Retinal pigment epithelial cell (primary cell): ENCODE measurements at regions not wholly inside any gene's neighbourhood (a gene's known extent, or its start where the extent isn't known, plus 50 kb on each side); places are given as distances from the start of the nearest gene placed in this dataset.

Experiments
- DNase-seq: peaks from one replicate; pipeline ENCODE4 v3.0.0-alpha.2; 2010; ENCODE audit warnings: low read depth
- H3K4me3 ChIP-seq: 2 replicates; pipeline ENCODE4 v1.5.1; 2011; ENCODE audit warnings: mild to moderate bottlenecking, low read length, control low read depth, moderate library complexity
- TF ChIP-seq, protein P1 (sequence below): conservative IDR thresholded peaks from 2 replicates; pipeline ENCODE4 v1.5.1; 2011; ENCODE audit warnings: low read depth, low read length, control low read depth, inconsistent platforms

DNA sequence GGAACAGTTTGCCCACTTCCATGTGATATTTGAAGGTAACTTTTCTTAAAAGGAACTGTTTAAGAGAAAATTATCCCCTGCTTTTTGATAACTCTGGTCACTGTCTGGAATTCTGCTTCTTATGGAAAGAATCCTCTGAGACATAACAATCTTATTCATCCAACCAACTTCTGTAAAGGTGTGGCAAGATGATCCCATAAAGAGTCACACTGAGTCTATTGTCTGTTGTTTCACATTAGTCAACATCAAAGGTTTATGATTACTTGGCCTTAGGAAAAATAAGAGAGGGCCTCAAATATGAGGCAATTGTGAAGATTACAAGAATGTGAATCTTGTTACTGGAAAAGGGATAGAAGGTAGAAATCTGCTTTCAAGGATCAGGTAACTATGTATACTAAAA, 88.0 kb upstream of the MAGEB18 start:
- TF ChIP-seq, protein P1, sequence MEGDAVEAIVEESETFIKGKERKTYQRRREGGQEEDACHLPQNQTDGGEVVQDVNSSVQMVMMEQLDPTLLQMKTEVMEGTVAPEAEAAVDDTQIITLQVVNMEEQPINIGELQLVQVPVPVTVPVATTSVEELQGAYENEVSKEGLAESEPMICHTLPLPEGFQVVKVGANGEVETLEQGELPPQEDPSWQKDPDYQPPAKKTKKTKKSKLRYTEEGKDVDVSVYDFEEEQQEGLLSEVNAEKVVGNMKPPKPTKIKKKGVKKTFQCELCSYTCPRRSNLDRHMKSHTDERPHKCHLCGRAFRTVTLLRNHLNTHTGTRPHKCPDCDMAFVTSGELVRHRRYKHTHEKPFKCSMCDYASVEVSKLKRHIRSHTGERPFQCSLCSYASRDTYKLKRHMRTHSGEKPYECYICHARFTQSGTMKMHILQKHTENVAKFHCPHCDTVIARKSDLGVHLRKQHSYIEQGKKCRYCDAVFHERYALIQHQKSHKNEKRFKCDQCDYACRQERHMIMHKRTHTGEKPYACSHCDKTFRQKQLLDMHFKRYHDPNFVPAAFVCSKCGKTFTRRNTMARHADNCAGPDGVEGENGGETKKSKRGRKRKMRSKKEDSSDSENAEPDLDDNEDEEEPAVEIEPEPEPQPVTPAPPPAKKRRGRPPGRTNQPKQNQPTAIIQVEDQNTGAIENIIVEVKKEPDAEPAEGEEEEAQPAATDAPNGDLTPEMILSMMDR, result no peak
- no peak for DNase-seq
- no peak overlapping the region for H3K4me3 ChIP-seq

DNA sequence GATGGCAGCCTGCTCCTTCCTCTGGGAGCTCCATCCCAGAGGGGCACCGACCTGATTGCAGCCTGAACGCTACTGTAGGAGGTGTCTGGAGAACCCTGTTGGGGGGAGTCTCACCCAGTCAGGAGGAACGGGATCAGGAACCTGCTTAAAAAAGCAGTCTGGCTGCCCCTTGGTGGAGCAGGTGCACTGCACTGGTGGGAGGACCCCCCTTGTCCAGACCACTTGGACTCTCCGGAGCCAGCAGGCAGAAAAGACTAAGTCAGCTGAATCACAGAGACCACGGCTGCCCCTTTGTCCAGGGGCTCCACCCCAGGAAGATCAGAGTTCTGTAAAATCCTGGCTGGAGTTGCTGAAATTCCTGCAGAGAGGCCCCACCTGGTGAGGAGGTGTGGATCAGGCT, 67.3 kb upstream of the MAGEB18 start:
- TF ChIP-seq, protein P1, result no peak
- H3K4me3 ChIP-seq, result no peak overlapping the region
- DNase-seq, result no peak

DNA sequence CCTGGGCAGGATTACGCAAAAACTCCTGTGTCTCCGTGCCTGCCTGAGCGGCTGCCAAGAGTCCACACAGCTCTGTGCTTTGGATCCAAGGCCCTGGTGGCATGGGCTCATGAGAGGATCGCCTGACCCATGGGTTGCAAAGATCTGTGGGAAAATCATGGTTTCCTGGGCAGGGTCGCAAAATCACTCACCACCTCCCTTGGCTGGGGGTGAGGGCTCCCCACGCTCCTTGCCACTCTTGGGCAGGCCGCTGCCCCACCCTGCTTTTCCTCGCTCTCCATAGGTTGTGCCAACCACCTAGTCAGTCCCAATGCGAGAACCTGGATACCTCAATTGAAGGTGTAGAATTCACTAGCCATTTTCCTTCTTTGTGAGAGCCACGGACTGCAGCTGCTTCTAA, 66.5 kb upstream of the MAGEB18 start:
- TF ChIP-seq, protein P1, result no peak
- no peak for DNase-seq
- H3K4me3 ChIP-seq, result no peak overlapping the region

DNA sequence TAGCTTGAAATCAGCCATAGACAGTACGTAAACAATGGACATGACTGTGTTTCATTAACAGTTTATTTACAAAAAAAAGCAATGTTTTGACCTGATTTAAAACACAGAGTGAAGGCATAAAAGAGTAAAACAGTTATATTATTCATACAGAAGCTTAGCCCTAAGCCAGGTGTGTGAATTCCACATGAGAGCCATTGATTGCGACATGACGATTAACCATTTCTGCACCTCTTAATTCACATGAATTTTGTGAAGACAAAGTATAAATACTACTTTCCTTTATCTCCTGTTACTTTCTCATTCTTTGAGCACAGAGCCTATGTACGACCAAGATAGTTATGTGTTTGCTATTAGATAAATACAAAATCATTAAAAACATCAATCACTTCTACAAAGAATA, 55.0 kb upstream of the MAGEB18 start:
- no peak overlapping the region for H3K4me3 ChIP-seq
- DNase-seq, result no peak
- TF ChIP-seq, protein P1, result no peak
